Astrocyte (in vitro differentiated cells and primary cell): ENCODE measurements at regions not wholly inside any gene's neighbourhood (a gene's known extent, or its start where the extent isn't known, plus 50 kb on each side); places are given as distances from the start of the nearest gene placed in this dataset.

Source experiments
- DNase-seq: peaks from one replicate; pipeline ENCODE4 v3.0.0-alpha.2; 2010; ENCODE audit warnings: low read depth
- FAIRE-seq: peaks from 2 replicates; lab custom pipeline; 2011; peaks lifted over from hg19 to GRCh38; lab: Jason Lieb, UNC
- H2AFZ ChIP-seq: 2 replicates; pipeline ENCODE4 v1.6.0; 2012; ENCODE audit warnings: low read depth, low read length, inconsistent platforms
- H3K27ac ChIP-seq: 2 replicates; pipeline ENCODE4 v1.5.1; 2011; ENCODE audit warnings: low read depth, low read length, inconsistent platforms
- H3K27me3 ChIP-seq: 2 replicates; pipeline ENCODE4 v1.6.0; 2011; ENCODE audit warnings: low read length, inconsistent platforms; ENCODE audit not compliant: insufficient read depth
- H3K36me3 ChIP-seq: 2 replicates; pipeline ENCODE4 v1.5.1; 2011; ENCODE audit warnings: low read length, inconsistent platforms; ENCODE audit not compliant: insufficient read depth
- H3K4me1 ChIP-seq: 2 replicates; pipeline ENCODE4 v1.5.1; 2011; ENCODE audit warnings: low read length, inconsistent platforms; ENCODE audit not compliant: insufficient read depth
- H3K4me2 ChIP-seq: 2 replicates; pipeline ENCODE4 v1.6.0; 2012; ENCODE audit warnings: low read length, inconsistent platforms
- H3K4me3 ChIP-seq: 2 replicates; pipeline ENCODE4 v1.5.1; 2011; ENCODE audit warnings: low read depth, mild to moderate bottlenecking, low read length, inconsistent platforms; ENCODE audit not compliant: insufficient read depth
- H3K79me2 ChIP-seq: 2 replicates; pipeline ENCODE4 v1.6.0; 2012; ENCODE audit warnings: mild to moderate bottlenecking, low read length, inconsistent platforms; ENCODE audit not compliant: insufficient read depth
- H3K9ac ChIP-seq: 2 replicates; pipeline ENCODE4 v1.6.0; 2012; ENCODE audit warnings: mild to moderate bottlenecking, low read length, inconsistent platforms
- H3K9me3 ChIP-seq: 2 replicates; pipeline ENCODE4 v1.5.1; 2012; ENCODE audit warnings: low read depth, mild to moderate bottlenecking, low read length, inconsistent platforms; ENCODE audit not compliant: insufficient read depth
- H4K20me1 ChIP-seq: 2 replicates; pipeline ENCODE4 v1.6.0; 2012; ENCODE audit warnings: low read length, inconsistent platforms; ENCODE audit not compliant: insufficient read depth
- H3K27ac Mint-ChIP-seq: one replicate; pipeline ENCODE4 v1.8.0; 2021; ENCODE audit warnings: mild to moderate bottlenecking, mixed read lengths; ENCODE audit not compliant: unreplicated experiment
- H3K27me3 Mint-ChIP-seq: one replicate; pipeline ENCODE4 v1.8.0; 2021; ENCODE audit warnings: low read depth, mixed read lengths; ENCODE audit not compliant: unreplicated experiment
- H3K36me3 Mint-ChIP-seq: one replicate; pipeline ENCODE4 v1.8.0; 2021; ENCODE audit warnings: low read depth, mixed read lengths; ENCODE audit not compliant: unreplicated experiment
- H3K4me1 Mint-ChIP-seq: one replicate; pipeline ENCODE4 v1.8.0; 2021; ENCODE audit warnings: low read depth, mixed read lengths; ENCODE audit not compliant: unreplicated experiment
- H3K4me3 Mint-ChIP-seq: one replicate; pipeline ENCODE4 v1.8.0; 2021; ENCODE audit warnings: mild to moderate bottlenecking, moderate library complexity, mixed read lengths; ENCODE audit not compliant: unreplicated experiment
- H3K9me3 Mint-ChIP-seq: one replicate; pipeline ENCODE4 v1.8.0; 2021; ENCODE audit warnings: mild to moderate bottlenecking, mixed read lengths; ENCODE audit not compliant: unreplicated experiment
- EZH2 ChIP-seq: IDR thresholded peaks from 2 replicates; pipeline ENCODE4 v1.6.1; 2012; ENCODE audit warnings: mild to moderate bottlenecking, low read length, inconsistent platforms; ENCODE audit not compliant: insufficient read depth
- TF ChIP-seq, protein P1 (sequence below): IDR thresholded peaks from 2 replicates; pipeline ENCODE4 v1.5.1; 2011; ENCODE audit warnings: low read depth, mild to moderate bottlenecking, inconsistent platforms, low read length, moderate library complexity; ENCODE audit not compliant: insufficient read depth

- no peak overlapping the region for H3K4me2 ChIP-seq
- Mint-ChIP-seq H3K4me1 (peaks cover 21% of the 10 kb centered on the region), H3K27me3 (peaks cover 13% of the 10 kb centered on the region), H3K36me3 (no peaks in the 10 kb centered on the region), H3K9me3 (peaks cover 2% of the 10 kb centered on the region), H3K27ac (no peak overlapping the region), H3K4me3 (no peak overlapping the region)
- H3K36me3 ChIP-seq: no peaks in the 10 kb centered on the region
- H3K27me3 ChIP-seq: no peaks in the 10 kb centered on the region
- H3K4me3 ChIP-seq: no peak overlapping the region
- H2AFZ ChIP-seq: no peak overlapping the region
- no peak overlapping the region for H3K27ac ChIP-seq
- H4K20me1 ChIP-seq: no peaks in the 10 kb centered on the region
- H3K79me2 ChIP-seq: no peaks in the 10 kb centered on the region
- H3K9me3 ChIP-seq: no peaks in the 10 kb centered on the region
- H3K4me1 ChIP-seq: peaks cover 4% of the 10 kb centered on the region
- H3K9ac ChIP-seq: no peak overlapping the region
- no peak for TF ChIP-seq EZH2
- TF ChIP-seq, protein P1, sequence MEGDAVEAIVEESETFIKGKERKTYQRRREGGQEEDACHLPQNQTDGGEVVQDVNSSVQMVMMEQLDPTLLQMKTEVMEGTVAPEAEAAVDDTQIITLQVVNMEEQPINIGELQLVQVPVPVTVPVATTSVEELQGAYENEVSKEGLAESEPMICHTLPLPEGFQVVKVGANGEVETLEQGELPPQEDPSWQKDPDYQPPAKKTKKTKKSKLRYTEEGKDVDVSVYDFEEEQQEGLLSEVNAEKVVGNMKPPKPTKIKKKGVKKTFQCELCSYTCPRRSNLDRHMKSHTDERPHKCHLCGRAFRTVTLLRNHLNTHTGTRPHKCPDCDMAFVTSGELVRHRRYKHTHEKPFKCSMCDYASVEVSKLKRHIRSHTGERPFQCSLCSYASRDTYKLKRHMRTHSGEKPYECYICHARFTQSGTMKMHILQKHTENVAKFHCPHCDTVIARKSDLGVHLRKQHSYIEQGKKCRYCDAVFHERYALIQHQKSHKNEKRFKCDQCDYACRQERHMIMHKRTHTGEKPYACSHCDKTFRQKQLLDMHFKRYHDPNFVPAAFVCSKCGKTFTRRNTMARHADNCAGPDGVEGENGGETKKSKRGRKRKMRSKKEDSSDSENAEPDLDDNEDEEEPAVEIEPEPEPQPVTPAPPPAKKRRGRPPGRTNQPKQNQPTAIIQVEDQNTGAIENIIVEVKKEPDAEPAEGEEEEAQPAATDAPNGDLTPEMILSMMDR: no peak
- no peak for DNase-seq
- FAIRE-seq: no peak
Observed at GRCh38 chr11:130765951-130766649, 150.2 kb downstream of the SNX19 start.

- H3K27me3 Mint-ChIP-seq: peaks cover 13% of the 10 kb centered on the region
- H3K27ac Mint-ChIP-seq: no peak overlapping the region
- Histone ChIP-seq H3K4me3 (no peak overlapping the region), H3K79me2 (no peaks in the 10 kb centered on the region), H4K20me1 (no peaks in the 10 kb centered on the region), H3K9ac (no peak overlapping the region), H3K27me3 (no peaks in the 10 kb centered on the region), H3K4me2 (no peak overlapping the region), H3K27ac (no peak overlapping the region), H3K4me1 (peaks cover 11% of the 10 kb centered on the region), H3K36me3 (no peaks in the 10 kb centered on the region), H3K9me3 (no peaks in the 10 kb centered on the region), H2AFZ (no peak overlapping the region)
- H3K4me3 Mint-ChIP-seq: no peak overlapping the region
- peaks cover 2% of the 10 kb centered on the region for H3K9me3 Mint-ChIP-seq
- H3K36me3 Mint-ChIP-seq: no peaks in the 10 kb centered on the region
- peaks cover 22% of the 10 kb centered on the region for H3K4me1 Mint-ChIP-seq
- no peak for DNase-seq
- FAIRE-seq: no peak
- TF ChIP-seq EZH2: no peak
- TF ChIP-seq, protein P1: no peak
Observed at GRCh38 chr11:130766650-130767565, 149.4 kb downstream of the SNX19 start.
